ENCODE measurements at regions not wholly inside any gene's neighbourhood (a gene's known extent, or its start where the extent isn't known, plus 50 kb on each side); places are given as distances from the start of the nearest gene placed in this dataset.

- no peak for TF ChIP-seq YY1 (IDR thresholded peaks at IDR 0.05; ENCODE audit: insufficient read depth, insufficient read length)
- TF ChIP-seq SUZ12 (IDR thresholded peaks at IDR 0.05; ENCODE audit: extremely low read depth, insufficient read depth, insufficient read length) = no peak
Measured at GRCh38 chr6:159521962-159522361, 171.1 kb downstream of the SOD2 start.

Measured in NT2/D1 (cell line).